ENCODE measurements at regions not wholly inside any gene's neighbourhood (a gene's known extent, or its start where the extent isn't known, plus 50 kb on each side); places are given as distances from the start of the nearest gene placed in this dataset.

DNA sequence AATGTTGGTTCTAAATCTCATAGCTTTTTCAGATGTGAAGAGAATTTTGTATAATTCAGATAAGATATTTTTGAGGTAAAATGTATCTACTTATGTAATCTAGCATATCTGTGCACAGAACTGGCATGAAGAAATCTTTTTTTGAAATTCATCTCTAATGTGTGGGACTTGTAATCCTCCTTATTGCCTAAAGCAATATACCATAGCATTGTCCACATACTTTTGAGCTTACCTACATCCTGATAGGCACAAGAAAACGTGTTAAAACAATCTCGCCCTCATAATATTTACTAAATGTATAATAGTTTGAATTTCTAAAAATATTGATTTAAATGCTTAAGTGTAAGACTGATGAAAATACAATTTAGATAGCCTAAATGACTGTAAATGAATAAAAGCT, 1686.5 kb upstream of the ACO1 start:
- Histone ChIP-seq H3K4me3 (no peak overlapping the region), H3K36me3 (no peaks in the 10 kb centered on the region), H3K27ac (no peak overlapping the region), H3K27me3 (no peaks in the 10 kb centered on the region), H3K4me1 (no peaks in the 10 kb centered on the region), H3K9me3 (no peaks in the 10 kb centered on the region)
- 58 to 72% methylated on average over 2 of the region's 2 CpGs for WGBS, 2 donors
- no peak for DNase-seq
- intact Hi-C loops (cut with DNase I): no loop called here
- TF ChIP-seq EP300 (IDR thresholded peaks at IDR 0.05): no peak
- TF ChIP-seq POLR2AphosphoS5 (IDR thresholded peaks at IDR 0.05): no peak
- TF ChIP-seq, protein P1, sequence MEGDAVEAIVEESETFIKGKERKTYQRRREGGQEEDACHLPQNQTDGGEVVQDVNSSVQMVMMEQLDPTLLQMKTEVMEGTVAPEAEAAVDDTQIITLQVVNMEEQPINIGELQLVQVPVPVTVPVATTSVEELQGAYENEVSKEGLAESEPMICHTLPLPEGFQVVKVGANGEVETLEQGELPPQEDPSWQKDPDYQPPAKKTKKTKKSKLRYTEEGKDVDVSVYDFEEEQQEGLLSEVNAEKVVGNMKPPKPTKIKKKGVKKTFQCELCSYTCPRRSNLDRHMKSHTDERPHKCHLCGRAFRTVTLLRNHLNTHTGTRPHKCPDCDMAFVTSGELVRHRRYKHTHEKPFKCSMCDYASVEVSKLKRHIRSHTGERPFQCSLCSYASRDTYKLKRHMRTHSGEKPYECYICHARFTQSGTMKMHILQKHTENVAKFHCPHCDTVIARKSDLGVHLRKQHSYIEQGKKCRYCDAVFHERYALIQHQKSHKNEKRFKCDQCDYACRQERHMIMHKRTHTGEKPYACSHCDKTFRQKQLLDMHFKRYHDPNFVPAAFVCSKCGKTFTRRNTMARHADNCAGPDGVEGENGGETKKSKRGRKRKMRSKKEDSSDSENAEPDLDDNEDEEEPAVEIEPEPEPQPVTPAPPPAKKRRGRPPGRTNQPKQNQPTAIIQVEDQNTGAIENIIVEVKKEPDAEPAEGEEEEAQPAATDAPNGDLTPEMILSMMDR (IDR thresholded peaks at IDR 0.05): no peak
- TF ChIP-seq POLR2A (IDR thresholded peaks at IDR 0.05): no peak

- Histone ChIP-seq H3K36me3 (no peaks in the 10 kb centered on the region), H3K9me3 (no peaks in the 10 kb centered on the region), H3K27ac (no peak overlapping the region), H3K4me1 (no peaks in the 10 kb centered on the region), H3K27me3 (no peaks in the 10 kb centered on the region), H3K4me3 (no peak overlapping the region)
- intact Hi-C loops (cut with DNase I): no loop called here
- no peak for DNase-seq
- WGBS, 2 donors: 86 to 87% methylated on average over 1 of the region's 1 CpG
- TF ChIP-seq POLR2A (IDR thresholded peaks at IDR 0.05) (no peak), POLR2AphosphoS5 (IDR thresholded peaks at IDR 0.05) (no peak), EP300 (IDR thresholded peaks at IDR 0.05) (no peak)
- TF ChIP-seq, protein P1 (IDR thresholded peaks at IDR 0.05): no peak
These were observed 1672.9 kb upstream of the ACO1 start for GRCh38 chr9:30711591-30711990.

DNA sequence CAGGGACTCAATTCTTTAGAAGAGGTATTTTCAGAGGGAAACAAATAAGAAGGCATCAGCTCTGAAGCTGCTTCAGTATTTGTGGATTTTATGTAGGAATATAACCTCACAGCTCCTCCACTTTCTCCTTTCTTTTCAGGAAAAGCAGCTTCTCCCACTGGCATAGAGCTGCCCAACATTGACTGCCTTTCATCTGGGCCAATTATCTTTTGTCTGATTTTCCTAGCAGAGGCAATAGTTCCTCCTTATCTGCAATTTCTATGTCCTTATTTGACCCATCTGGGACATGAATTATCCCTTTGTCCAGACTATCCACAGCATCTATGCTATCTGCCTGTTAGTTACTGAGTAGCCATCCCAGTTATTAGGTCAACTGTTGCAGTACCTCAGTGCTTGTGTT, 1671.2 kb upstream of the ACO1 start:
- H3K9me3 ChIP-seq: no peaks in the 10 kb centered on the region
- H3K4me3 ChIP-seq: no peak overlapping the region
- H3K36me3 ChIP-seq: no peaks in the 10 kb centered on the region
- H3K27ac ChIP-seq: no peak overlapping the region
- intact Hi-C loops (cut with DNase I): no loop called here
- no peaks in the 10 kb centered on the region for H3K4me1 ChIP-seq
- DNase-seq: no peak
- H3K27me3 ChIP-seq: no peaks in the 10 kb centered on the region
- TF ChIP-seq EP300 (IDR thresholded peaks at IDR 0.05) (no peak), POLR2A (IDR thresholded peaks at IDR 0.05) (no peak), POLR2AphosphoS5 (IDR thresholded peaks at IDR 0.05) (no peak)
- TF ChIP-seq, protein P1 (IDR thresholded peaks at IDR 0.05): no peak

- no peak overlapping the region for H3K4me3 ChIP-seq
- 29 to 63% methylated on average over 1 of the region's 1 CpG for WGBS, 2 donors
- TF ChIP-seq POLR2AphosphoS5 (IDR thresholded peaks at IDR 0.05): no peak
- no peak for TF ChIP-seq POLR2A (IDR thresholded peaks at IDR 0.05)
- TF ChIP-seq, protein P1 (IDR thresholded peaks at IDR 0.05): no peak
- TF ChIP-seq EP300 (IDR thresholded peaks at IDR 0.05): no peak
- no peaks in the 10 kb centered on the region for H3K27me3 ChIP-seq
- no peaks in the 10 kb centered on the region for H3K9me3 ChIP-seq
- no peak overlapping the region for H3K27ac ChIP-seq
- no peak for DNase-seq
- no peaks in the 10 kb centered on the region for H3K36me3 ChIP-seq
- H3K4me1 ChIP-seq: no peaks in the 10 kb centered on the region
- intact Hi-C loops (cut with DNase I): no loop called here
These were observed 1670.1 kb upstream of the ACO1 start for GRCh38 chr9:30714389-30714788.

- intact Hi-C loops (cut with DNase I): no loop called here
- TF ChIP-seq POLR2A (IDR thresholded peaks at IDR 0.05): no peak
- no peak for TF ChIP-seq EP300 (IDR thresholded peaks at IDR 0.05)
- TF ChIP-seq, protein P1 (IDR thresholded peaks at IDR 0.05): no peak
- TF ChIP-seq POLR2AphosphoS5 (IDR thresholded peaks at IDR 0.05): no peak
- Histone ChIP-seq H3K27me3 (no peaks in the 10 kb centered on the region), H3K27ac (no peak overlapping the region), H3K36me3 (no peaks in the 10 kb centered on the region), H3K4me3 (no peak overlapping the region), H3K4me1 (no peaks in the 10 kb centered on the region), H3K9me3 (no peaks in the 10 kb centered on the region)
- DNase-seq: no peak
- 85 to 90% methylated on average over 1 of the region's 1 CpG for WGBS, 2 donors
These were observed 1666.0 kb upstream of the ACO1 start for GRCh38 chr9:30718483-30718882.

All from sigmoid colon (tissue), 6 donors.